ENCODE measurements at regions not wholly inside any gene's neighbourhood (a gene's known extent, or its start where the extent isn't known, plus 50 kb on each side); places are given as distances from the start of the nearest gene placed in this dataset.

GRCh38 chr7:53397911-53398310 lies 362.5 kb downstream of the POM121L12 start:
- Mint-ChIP-seq H3K36me3 (ENCODE audit: low read depth) (no peaks in the 10 kb centered on the region), H3K27ac (no peak overlapping the region), H3K4me1 (ENCODE audit: low read depth) (no peaks in the 10 kb centered on the region), H3K27me3 (no peaks in the 10 kb centered on the region), H3K9me3 (peaks cover 16% of the 10 kb centered on the region), H3K4me3 (no peak overlapping the region)
- no peak for TF ChIP-seq CTCF (IDR thresholded peaks at IDR 0.05)
- DNase-seq = no peak
- ChIA-PET CTCF (no interaction called here), POLR2A (no interaction called here)
- no peak for ATAC-seq
- intact Hi-C loops (cut with micrococcal nuclease) = no loop called here

GRCh38 chr7:53398566-53398965 lies 363.1 kb downstream of the POM121L12 start:
- no peak overlapping the region for H3K4me3 Mint-ChIP-seq
- peaks cover 16% of the 10 kb centered on the region for H3K9me3 Mint-ChIP-seq
- no peak for DNase-seq
- no peaks in the 10 kb centered on the region for H3K36me3 Mint-ChIP-seq (ENCODE audit: low read depth)
- CTCF ChIA-PET = no interaction called here
- intact Hi-C loops (cut with micrococcal nuclease) = no loop called here
- TF ChIP-seq CTCF (IDR thresholded peaks at IDR 0.05) = no peak
- H3K27ac Mint-ChIP-seq = no peak overlapping the region
- no peak for ATAC-seq
- H3K4me1 Mint-ChIP-seq (ENCODE audit: low read depth) = no peaks in the 10 kb centered on the region
- H3K27me3 Mint-ChIP-seq = no peaks in the 10 kb centered on the region
- POLR2A ChIA-PET = no interaction called here

DNA sequence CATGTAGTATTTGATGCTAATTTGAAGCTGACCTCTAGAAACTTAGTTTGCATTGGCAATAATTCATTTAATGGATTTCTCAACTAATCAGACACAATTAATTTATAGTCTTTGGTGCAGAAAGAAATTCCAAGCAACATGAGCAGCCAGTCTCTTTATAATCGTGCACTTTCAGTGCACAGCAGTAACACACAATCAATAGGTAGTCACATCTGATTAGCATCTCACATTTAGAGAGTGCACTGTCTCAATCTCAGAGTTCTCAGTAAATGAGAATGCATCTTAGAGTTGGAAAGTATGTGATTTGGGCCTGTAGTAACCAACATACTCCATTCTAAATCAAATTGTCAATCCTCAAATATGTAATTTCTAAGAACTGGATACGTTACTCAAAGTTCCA lies 377.6 kb downstream of the POM121L12 start:
- ChIA-PET POLR2A (no interaction called here), CTCF (no interaction called here)
- no peaks in the 10 kb centered on the region for H3K4me1 Mint-ChIP-seq (ENCODE audit: low read depth)
- no peak overlapping the region for H3K4me3 Mint-ChIP-seq
- DNase-seq (no peak), ATAC-seq (no peak)
- intact Hi-C loops (cut with micrococcal nuclease) = no loop called here
- H3K36me3 Mint-ChIP-seq (ENCODE audit: low read depth) = no peaks in the 10 kb centered on the region
- no peaks in the 10 kb centered on the region for H3K27me3 Mint-ChIP-seq
- TF ChIP-seq CTCF (IDR thresholded peaks at IDR 0.05) = no peak
- peaks cover 33% of the 10 kb centered on the region for H3K9me3 Mint-ChIP-seq
- no peak overlapping the region for H3K27ac Mint-ChIP-seq

GRCh38 chr7:53415816-53416215 lies 380.4 kb downstream of the POM121L12 start:
- DNase-seq (no peak), ATAC-seq (no peak)
- Mint-ChIP-seq H3K4me3 (no peak overlapping the region), H3K9me3 (peaks cover 33% of the 10 kb centered on the region), H3K36me3 (ENCODE audit: low read depth) (no peaks in the 10 kb centered on the region), H3K4me1 (ENCODE audit: low read depth) (no peaks in the 10 kb centered on the region), H3K27ac (no peak overlapping the region), H3K27me3 (no peaks in the 10 kb centered on the region)
- intact Hi-C loops (cut with micrococcal nuclease) = no loop called here
- no peak for TF ChIP-seq CTCF (IDR thresholded peaks at IDR 0.05)
- ChIA-PET POLR2A (no interaction called here), CTCF (no interaction called here)

GRCh38 chr7:53418834-53419482 lies 383.5 kb downstream of the POM121L12 start:
- H3K27ac Mint-ChIP-seq = no peak overlapping the region
- ChIA-PET CTCF (no interaction called here), POLR2A (no interaction called here)
- no peak for TF ChIP-seq CTCF (IDR thresholded peaks at IDR 0.05)
- intact Hi-C loops (cut with micrococcal nuclease) = no loop called here
- no peaks in the 10 kb centered on the region for H3K4me1 Mint-ChIP-seq (ENCODE audit: low read depth)
- H3K4me3 Mint-ChIP-seq = no peak overlapping the region
- no peaks in the 10 kb centered on the region for H3K27me3 Mint-ChIP-seq
- ATAC-seq = no peak
- DNase-seq = no peak
- peaks cover 26% of the 10 kb centered on the region for H3K9me3 Mint-ChIP-seq
- H3K36me3 Mint-ChIP-seq (ENCODE audit: low read depth) = no peaks in the 10 kb centered on the region

Data from activated CD8-positive, alpha-beta T cell treated with anti-CD3 and anti-CD28 coated beads for 36 hours (primary cell).